ENCODE measurements at regions not wholly inside any gene's neighbourhood (a gene's known extent, or its start where the extent isn't known, plus 50 kb on each side); places are given as distances from the start of the nearest gene placed in this dataset.

- TF ChIP-seq CTCF (conservative IDR thresholded peaks at IDR 0.05) (no peak), EZH2 (IDR thresholded peaks at IDR 0.05; ENCODE audit: low read depth) (no peak)
Observed at GRCh38 chr4:133014473-133015135, 134.5 kb upstream of the PCDH10 start.

Measured in PC-9 (cell line).